Thoracic aorta (tissue), 2 donors: ENCODE measurements at regions not wholly inside any gene's neighbourhood (a gene's known extent, or its start where the extent isn't known, plus 50 kb on each side); places are given as distances from the start of the nearest gene placed in this dataset.

ENCODE experiments used
- ATAC-seq: fragments of 150-250 bp; one replicate; pipeline ENCODE4 v1.8.0; 2017; ENCODE audit warnings: low read depth; ENCODE audit not compliant: insufficient number of reproducible peaks, low FRiP score
- DNase-seq: peaks from one replicate; pipeline ENCODE4 v3.0.0-alpha.2; 2020; ENCODE audit warnings: low spot score
- H3K27ac ChIP-seq, 2 donors: fragments of 200-600 bp; sonication (generic); 1 replicate in 1 of 2; 2 replicates in 1 of 2; pipeline ENCODE4 v1.5.1; 2016; ENCODE audit warnings: mild to moderate bottlenecking in 2 of 2, moderate library complexity in 2 of 2
- H3K27me3 ChIP-seq: fragments of 200-600 bp; sonication (generic); replicated peaks from 2 replicates; pipeline ENCODE4 v1.6.0; 2016; ENCODE audit warnings: mild to moderate bottlenecking; ENCODE audit not compliant: insufficient read depth
- H3K36me3 ChIP-seq: fragments of 200-600 bp; sonication (generic); one replicate; pipeline ENCODE4 v1.5.1; 2016
- H3K4me1 ChIP-seq, 2 donors: fragments of 200-600 bp; sonication (generic); 1 replicate in 1 of 2; 2 replicates in 1 of 2; pipeline versions ENCODE4 v1.5.1 to v1.6.0; 2016; ENCODE audit warnings: low read depth in 2 of 2, mild to moderate bottlenecking in 1 of 2; ENCODE audit not compliant: control insufficient read depth in 1 of 2
- H3K4me3 ChIP-seq: fragments of 200-600 bp; sonication (generic); 2 replicates; pipeline ENCODE4 v1.5.1; 2016; ENCODE audit warnings: mild to moderate bottlenecking
- H3K9me3 ChIP-seq: fragments of 200-600 bp; sonication (generic); 2 replicates; pipeline ENCODE4 v1.5.1; 2016
- TF ChIP-seq, protein P1 (sequence below): fragments of 200-600 bp; sonication (generic); IDR thresholded peaks from one replicate; pipeline ENCODE4 v1.5.1; 2019; ENCODE audit warnings: antibody characterized with exemption

DNA sequence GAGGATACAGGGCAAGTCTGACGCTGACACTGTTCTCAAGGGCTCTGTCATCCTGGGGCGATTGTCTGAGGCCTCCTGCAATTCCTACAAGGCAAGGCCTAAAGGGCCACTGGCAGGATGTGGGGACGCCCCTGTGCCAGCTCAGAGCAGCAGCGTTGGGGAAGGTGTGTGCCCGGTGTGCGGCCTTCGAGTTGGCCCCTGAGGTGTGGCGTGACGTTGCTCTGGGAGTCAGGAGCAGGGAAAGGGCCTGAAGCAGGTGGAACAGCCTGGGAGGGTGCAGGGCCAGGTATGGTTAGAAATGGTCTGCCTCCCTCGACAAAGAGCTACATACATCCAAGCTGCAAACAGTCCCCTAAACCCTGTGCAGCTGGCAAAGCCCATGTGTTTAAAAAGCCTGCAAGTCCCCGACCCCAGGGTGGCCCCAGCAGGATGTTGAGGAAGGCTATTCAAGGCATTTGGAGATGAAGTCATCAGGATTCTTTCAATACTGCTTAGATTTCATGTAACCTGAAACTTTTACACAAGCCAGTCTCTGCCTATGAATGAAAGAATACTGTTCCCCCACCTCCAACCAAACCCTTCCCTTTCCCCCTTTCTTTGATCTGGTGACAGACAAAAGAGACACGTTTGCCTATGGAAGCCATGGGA lies 142.5 kb upstream of the TNS3 start:
- H3K4me3 ChIP-seq = no peak overlapping the region
- no peak for DNase-seq
- peaks cover 0 to 9% of the 10 kb centered on the region in 2 donors for H3K4me1 ChIP-seq
- no peak for ATAC-seq
- no peaks in the 10 kb centered on the region for H3K27me3 ChIP-seq
- TF ChIP-seq, protein P1, sequence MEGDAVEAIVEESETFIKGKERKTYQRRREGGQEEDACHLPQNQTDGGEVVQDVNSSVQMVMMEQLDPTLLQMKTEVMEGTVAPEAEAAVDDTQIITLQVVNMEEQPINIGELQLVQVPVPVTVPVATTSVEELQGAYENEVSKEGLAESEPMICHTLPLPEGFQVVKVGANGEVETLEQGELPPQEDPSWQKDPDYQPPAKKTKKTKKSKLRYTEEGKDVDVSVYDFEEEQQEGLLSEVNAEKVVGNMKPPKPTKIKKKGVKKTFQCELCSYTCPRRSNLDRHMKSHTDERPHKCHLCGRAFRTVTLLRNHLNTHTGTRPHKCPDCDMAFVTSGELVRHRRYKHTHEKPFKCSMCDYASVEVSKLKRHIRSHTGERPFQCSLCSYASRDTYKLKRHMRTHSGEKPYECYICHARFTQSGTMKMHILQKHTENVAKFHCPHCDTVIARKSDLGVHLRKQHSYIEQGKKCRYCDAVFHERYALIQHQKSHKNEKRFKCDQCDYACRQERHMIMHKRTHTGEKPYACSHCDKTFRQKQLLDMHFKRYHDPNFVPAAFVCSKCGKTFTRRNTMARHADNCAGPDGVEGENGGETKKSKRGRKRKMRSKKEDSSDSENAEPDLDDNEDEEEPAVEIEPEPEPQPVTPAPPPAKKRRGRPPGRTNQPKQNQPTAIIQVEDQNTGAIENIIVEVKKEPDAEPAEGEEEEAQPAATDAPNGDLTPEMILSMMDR = no peak
- no peak overlapping the region for H3K27ac ChIP-seq
- no peaks in the 10 kb centered on the region for H3K9me3 ChIP-seq
- no peaks in the 10 kb centered on the region for H3K36me3 ChIP-seq

DNA sequence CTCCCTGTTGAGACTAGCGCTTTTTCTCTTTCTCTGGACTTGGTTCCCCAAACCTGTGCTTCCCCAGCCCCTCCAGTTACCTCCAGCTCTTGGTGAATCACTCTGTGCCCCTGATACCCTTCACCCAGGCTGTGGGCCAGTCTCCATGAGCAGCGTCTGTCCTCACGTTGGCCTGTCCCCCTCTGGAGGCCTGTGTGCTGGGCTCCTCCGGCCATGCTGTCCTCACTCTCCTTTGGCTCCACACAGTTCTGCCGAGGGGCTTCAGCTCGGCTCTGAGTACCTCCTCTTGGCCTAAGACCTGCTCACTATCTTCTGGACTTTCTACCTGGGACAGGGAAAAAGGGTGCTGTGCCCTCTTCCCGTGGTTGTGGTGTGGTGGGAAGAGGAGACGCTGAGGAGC lies 140.2 kb upstream of the TNS3 start:
- Histone ChIP-seq H3K27me3 (no peaks in the 10 kb centered on the region), H3K27ac (no peak overlapping the region), H3K36me3 (no peaks in the 10 kb centered on the region), H3K4me3 (no peak overlapping the region), H3K9me3 (no peaks in the 10 kb centered on the region), H3K4me1 (peaks cover 0 to 9% of the 10 kb centered on the region in 2 donors)
- DNase-seq (no peak), ATAC-seq (no peak)
- TF ChIP-seq, protein P1 = no peak

DNA sequence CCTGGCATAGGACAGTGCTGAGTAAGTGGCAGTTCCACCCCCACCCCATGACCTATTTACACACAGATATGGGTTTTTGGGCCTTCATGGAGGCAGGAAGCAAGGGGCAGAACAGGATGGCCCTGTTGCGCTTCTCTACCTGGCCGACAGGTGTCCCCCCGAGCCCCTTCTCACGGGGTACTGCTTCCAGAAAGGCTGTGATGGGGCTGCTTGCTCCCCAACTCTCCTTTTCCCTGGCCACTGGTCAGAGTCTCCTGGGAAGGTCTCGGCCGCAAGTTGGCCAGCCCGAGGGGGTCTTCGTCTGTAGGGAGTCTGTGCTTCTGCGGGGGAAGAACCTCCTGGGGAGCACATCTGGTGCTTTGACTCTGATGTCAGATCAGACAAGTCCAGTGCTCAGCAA lies 139.8 kb upstream of the TNS3 start:
- no peaks in the 10 kb centered on the region for H3K9me3 ChIP-seq
- TF ChIP-seq, protein P1 = no peak
- H3K4me3 ChIP-seq = no peak overlapping the region
- no peak overlapping the region for H3K27ac ChIP-seq
- no peaks in the 10 kb centered on the region for H3K36me3 ChIP-seq
- DNase-seq = no peak
- peaks cover 0 to 9% of the 10 kb centered on the region in 2 donors for H3K4me1 ChIP-seq
- ATAC-seq = no peak
- H3K27me3 ChIP-seq = no peaks in the 10 kb centered on the region

DNA sequence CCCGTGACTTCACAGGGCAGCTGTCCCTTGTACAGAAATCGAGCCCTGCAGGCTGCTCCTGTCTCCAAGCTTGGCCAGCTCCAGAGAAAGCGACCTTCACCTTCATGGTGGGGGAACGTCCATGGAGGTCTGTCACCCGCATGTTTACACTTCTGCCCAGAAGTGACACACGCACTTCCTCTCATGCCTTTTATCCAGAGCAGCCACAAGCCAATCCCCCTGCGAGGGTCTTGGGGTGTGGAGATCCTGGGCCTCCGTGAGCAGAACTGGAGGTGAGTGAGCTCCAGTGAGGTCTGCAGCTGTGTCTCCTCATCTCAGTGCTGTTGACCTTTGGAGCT lies 139.0 kb upstream of the TNS3 start:
- Histone ChIP-seq H3K36me3 (no peaks in the 10 kb centered on the region), H3K4me3 (no peak overlapping the region), H3K27ac (no peak overlapping the region), H3K27me3 (no peaks in the 10 kb centered on the region), H3K4me1 (peaks cover 0 to 9% of the 10 kb centered on the region in 2 donors), H3K9me3 (no peaks in the 10 kb centered on the region)
- TF ChIP-seq, protein P1 = no peak
- ATAC-seq (no peak), DNase-seq (no peak)

DNA sequence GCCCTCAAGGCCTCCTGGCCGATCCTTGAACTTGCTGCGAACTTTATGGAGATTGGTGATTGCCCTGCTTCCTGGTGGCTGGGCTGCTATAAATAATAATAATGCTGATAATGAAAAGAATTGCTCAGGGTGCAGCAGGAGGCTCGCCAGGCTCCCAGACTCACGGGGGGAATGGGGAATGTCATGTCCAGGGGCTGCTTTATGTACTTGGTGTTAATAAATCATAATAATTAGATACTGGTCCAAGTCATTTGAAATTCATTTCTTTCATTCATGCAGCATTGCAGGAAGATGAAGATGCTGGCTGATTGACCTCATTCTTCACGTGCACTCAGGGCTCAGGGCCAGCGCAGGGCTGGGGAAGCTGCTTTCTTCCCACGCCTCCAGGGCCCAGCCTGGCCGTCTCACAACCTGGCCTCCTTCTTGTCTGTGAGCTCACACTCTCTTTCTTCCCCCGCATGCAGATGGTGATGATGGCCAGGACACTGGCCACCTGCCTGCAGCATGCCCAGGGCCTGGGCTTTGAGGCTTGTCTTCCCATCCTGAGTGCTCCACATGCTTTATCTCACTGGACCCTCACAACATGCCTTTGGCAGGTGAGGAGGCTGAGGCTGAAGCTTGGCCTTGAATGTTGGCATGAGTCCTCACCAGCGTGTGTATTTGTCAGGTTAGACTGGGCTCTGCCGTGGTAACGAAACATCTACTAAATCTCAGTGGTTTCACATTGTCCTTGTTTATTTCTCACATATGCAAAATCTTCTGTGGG lies 138.4 kb upstream of the TNS3 start:
- ATAC-seq (no peak), DNase-seq (no peak)
- H3K27ac ChIP-seq = no peak overlapping the region
- no peaks in the 10 kb centered on the region for H3K36me3 ChIP-seq
- H3K27me3 ChIP-seq = no peaks in the 10 kb centered on the region
- peaks cover 0 to 9% of the 10 kb centered on the region in 2 donors for H3K4me1 ChIP-seq
- no peak overlapping the region for H3K4me3 ChIP-seq
- H3K9me3 ChIP-seq = no peaks in the 10 kb centered on the region
- TF ChIP-seq, protein P1 = no peak
